A673 (cell line): ENCODE measurements at regions not wholly inside any gene's neighbourhood (a gene's known extent, or its start where the extent isn't known, plus 50 kb on each side); places are given as distances from the start of the nearest gene placed in this dataset.

Source experiments
- BruUV-seq: library from RNA; stranded (reverse); fragments of 400-500 nt; replicated peaks from 2 replicates; lab custom pipeline; 2021; lab: Mats Ljungman, UMichigan
- CTCF ChIA-PET: fragments of 300-600 bp; sonication (Branson Sonifier 250); formaldehyde crosslinking; loops from one replicate; lab custom pipeline; 2022; ENCODE audit warnings: antibody characterized with exemption; lab: Charles Lee
- POLR2A ChIA-PET: fragments of 300-600 bp; sonication (Branson Sonifier 250); formaldehyde crosslinking; loops from one replicate; lab custom pipeline; 2022; ENCODE audit warnings: antibody characterized with exemption; ENCODE audit not compliant: low non-redundant PET; lab: Charles Lee
- DNase-seq: peaks from one replicate; pipeline ENCODE4 v3.0.0-alpha.2; 2015; ENCODE audit warnings: low spot score
- H3K27ac ChIP-seq: fragments of 200-600 bp; sonication (generic); 2 replicates; pipeline ENCODE4 v1.5.1; 2016; ENCODE audit warnings: mixed run types, low read depth, mild to moderate bottlenecking, mixed read lengths, antibody characterized with exemption, low read length; ENCODE audit not compliant: poor library complexity, severe bottlenecking
- H3K27me3 ChIP-seq: fragments of 200-600 bp; sonication (generic); replicated peaks from 2 replicates; pipeline ENCODE4 v1.6.1; 2017; ENCODE audit warnings: mixed run types, low read depth, mild to moderate bottlenecking, mixed read lengths, antibody characterized with exemption, low read length; ENCODE audit not compliant: insufficient read depth, poor library complexity
- H3K36me3 ChIP-seq: fragments of 200-600 bp; sonication (generic); 2 replicates; pipeline ENCODE4 v1.6.1; 2016; ENCODE audit warnings: mixed run types, mild to moderate bottlenecking, mixed read lengths, antibody characterized with exemption, low read length; ENCODE audit not compliant: insufficient read depth, poor library complexity, severe bottlenecking
- H3K4me1 ChIP-seq: fragments of 200-600 bp; sonication (generic); 2 replicates; pipeline ENCODE4 v1.6.1; 2017; ENCODE audit warnings: mixed run types, mild to moderate bottlenecking, mixed read lengths, antibody characterized with exemption, low read length; ENCODE audit not compliant: insufficient read depth, poor library complexity, severe bottlenecking
- H3K4me3 ChIP-seq: fragments of 200-600 bp; sonication (generic); 2 replicates; pipeline ENCODE4 v1.5.1; 2016; ENCODE audit warnings: low read depth, mixed run types, mild to moderate bottlenecking, mixed read lengths, low read length; ENCODE audit not compliant: poor library complexity, severe bottlenecking
- H3K9me3 ChIP-seq: fragments of 200-600 bp; sonication (generic); 2 replicates; pipeline ENCODE4 v1.6.1; 2016; ENCODE audit warnings: mixed run types, low read depth, mild to moderate bottlenecking, mixed read lengths, antibody characterized with exemption, low read length; ENCODE audit not compliant: poor library complexity, severe bottlenecking
- EZH2 ChIP-seq: fragments of 200-600 bp; sonication (generic); IDR thresholded peaks from 2 replicates; pipeline ENCODE4 v1.6.1; 2017; ENCODE audit warnings: borderline replicate concordance, low read depth, mild to moderate bottlenecking, mixed read lengths, antibody characterized with exemption, low read length; ENCODE audit not compliant: poor library complexity, severe bottlenecking
- intact Hi-C: fragments of 100-400 bp; cut with micrococcal nuclease; formaldehyde crosslinking; loops from one replicate; pipeline ENCODE4 v1.10.0; 2022; ENCODE audit not compliant: unreplicated experiment
- TF ChIP-seq, protein P1 (sequence below): fragments of 300-800, 200-600 bp; sonication (generic); conservative IDR thresholded peaks from 2 replicates; pipeline ENCODE4 v1.5.1; 2017; ENCODE audit warnings: low read depth, mild to moderate bottlenecking, antibody characterized with exemption, low read length, moderate library complexity, mixed read lengths

- ChIA-PET CTCF (interaction anchor here (0.6 kb wide), 1 partner anchor 131 kb away, joined by 3 read pairs; no protein-coding TSS in a partner anchor), POLR2A (no interaction called here)
- intact Hi-C loops, result no loop called here
- H3K27me3 ChIP-seq, result no peaks in the 10 kb centered on the region
- TF ChIP-seq, protein P1, sequence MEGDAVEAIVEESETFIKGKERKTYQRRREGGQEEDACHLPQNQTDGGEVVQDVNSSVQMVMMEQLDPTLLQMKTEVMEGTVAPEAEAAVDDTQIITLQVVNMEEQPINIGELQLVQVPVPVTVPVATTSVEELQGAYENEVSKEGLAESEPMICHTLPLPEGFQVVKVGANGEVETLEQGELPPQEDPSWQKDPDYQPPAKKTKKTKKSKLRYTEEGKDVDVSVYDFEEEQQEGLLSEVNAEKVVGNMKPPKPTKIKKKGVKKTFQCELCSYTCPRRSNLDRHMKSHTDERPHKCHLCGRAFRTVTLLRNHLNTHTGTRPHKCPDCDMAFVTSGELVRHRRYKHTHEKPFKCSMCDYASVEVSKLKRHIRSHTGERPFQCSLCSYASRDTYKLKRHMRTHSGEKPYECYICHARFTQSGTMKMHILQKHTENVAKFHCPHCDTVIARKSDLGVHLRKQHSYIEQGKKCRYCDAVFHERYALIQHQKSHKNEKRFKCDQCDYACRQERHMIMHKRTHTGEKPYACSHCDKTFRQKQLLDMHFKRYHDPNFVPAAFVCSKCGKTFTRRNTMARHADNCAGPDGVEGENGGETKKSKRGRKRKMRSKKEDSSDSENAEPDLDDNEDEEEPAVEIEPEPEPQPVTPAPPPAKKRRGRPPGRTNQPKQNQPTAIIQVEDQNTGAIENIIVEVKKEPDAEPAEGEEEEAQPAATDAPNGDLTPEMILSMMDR, result no peak
- no peak for TF ChIP-seq EZH2
- H3K9me3 ChIP-seq, result no peaks in the 10 kb centered on the region
- H3K27ac ChIP-seq, result no peak overlapping the region
- no TSS peak for BruUV-seq
- no peak for DNase-seq
- H3K4me3 ChIP-seq, result no peak overlapping the region
- no peaks in the 10 kb centered on the region for H3K36me3 ChIP-seq
- no peaks in the 10 kb centered on the region for H3K4me1 ChIP-seq
Observed at GRCh38 chr1:193846876-193847604, 660.6 kb upstream of the B3GALT2 start.

DNA sequence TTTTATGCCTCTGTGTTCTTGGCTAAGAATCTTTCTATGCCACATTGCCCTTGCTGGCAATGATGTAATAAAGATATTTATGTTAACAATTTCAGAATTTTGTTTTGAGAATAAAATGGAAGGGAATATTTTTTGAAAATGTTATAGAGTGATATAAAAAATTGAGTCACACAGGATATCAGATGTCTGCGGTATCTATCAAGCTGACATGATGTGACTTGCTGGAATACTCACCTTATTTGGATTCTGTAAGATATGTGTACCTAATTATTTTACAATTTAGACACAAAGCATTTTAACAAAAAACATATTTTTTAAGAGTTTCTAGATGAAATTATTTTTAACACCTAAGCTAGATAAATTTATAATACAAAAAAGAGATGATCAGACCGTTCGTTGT lies 660.0 kb upstream of the B3GALT2 start:
- Histone ChIP-seq H3K9me3 (no peaks in the 10 kb centered on the region), H3K4me3 (no peak overlapping the region), H3K27me3 (no peaks in the 10 kb centered on the region), H3K27ac (no peak overlapping the region), H3K36me3 (no peaks in the 10 kb centered on the region), H3K4me1 (no peaks in the 10 kb centered on the region)
- intact Hi-C loops, result no loop called here
- no peak for DNase-seq
- TF ChIP-seq EZH2, result no peak
- TF ChIP-seq, protein P1, result no peak
- ChIA-PET POLR2A (no interaction called here), CTCF (no interaction called here)
- no TSS peak for BruUV-seq

GRCh38 chr1:193841857-193842256 lies 655.4 kb upstream of the B3GALT2 start:
- H3K9me3 ChIP-seq, result no peaks in the 10 kb centered on the region
- no TSS peak for BruUV-seq
- no peaks in the 10 kb centered on the region for H3K4me1 ChIP-seq
- ChIA-PET POLR2A (no interaction called here), CTCF (no interaction called here)
- DNase-seq, result no peak
- TF ChIP-seq EZH2, result no peak
- TF ChIP-seq, protein P1, result no peak
- no peaks in the 10 kb centered on the region for H3K27me3 ChIP-seq
- no peak overlapping the region for H3K4me3 ChIP-seq
- H3K36me3 ChIP-seq, result no peaks in the 10 kb centered on the region
- intact Hi-C loops, result no loop called here
- no peak overlapping the region for H3K27ac ChIP-seq
